ENCODE measurements at regions not wholly inside any gene's neighbourhood (a gene's known extent, or its start where the extent isn't known, plus 50 kb on each side); places are given as distances from the start of the nearest gene placed in this dataset.

- in situ Hi-C loops (cut with HindIII; ENCODE audit: extremely low pct_ligation_motif_present, low pct_unique_long_range_greater_than_20kb) (no loop called here), intact Hi-C loops (cut with micrococcal nuclease; ENCODE audit: unreplicated experiment) (no loop called here)
- WGBS (ENCODE audit: low lambda C conversion rate): 67% methylated on average over 14 of the region's 14 CpGs
- H3K27me3 ChIP-seq (ENCODE audit: control insufficient read depth in 1 of 2, insufficient read depth in 2 of 2, low read length in 2 of 2): peaks cover 0 to 1% of the 10 kb centered on the region in 2 experiments; a peak in 1 of 5 replicates
- DNase-seq (ENCODE audit: low spot score) (no peak), FAIRE-seq (no peak), ATAC-seq (no peak)
- no peak overlapping the region for H3K9ac ChIP-seq (ENCODE audit: insufficient read depth, low read depth, low read length)
- no peak overlapping the region for H3K4me2 ChIP-seq (ENCODE audit: low read depth, low read length)
- CTCF ChIA-PET (ENCODE audit: low intra/inter-chr PET ratio, low total read pairs): no interaction called here
- H3K27ac ChIP-seq (ENCODE audit: extremely low read length, insufficient read depth, low read length): no peak overlapping the region
- no peaks in the 10 kb centered on the region for H4K20me1 ChIP-seq (ENCODE audit: insufficient read depth, low read length)
- H3K4me1 ChIP-seq (ENCODE audit: insufficient read depth, low read length): no peaks in the 10 kb centered on the region
- H3K9me3 ChIP-seq (ENCODE audit: low read length): no peaks in the 10 kb centered on the region
- H3K4me3 ChIP-seq (replicated peaks in 1 of 3; ENCODE audit: insufficient read depth in 1 of 3, low read depth in 2 of 3, low read length in 3 of 3): no peak overlapping the region
- no peaks in the 10 kb centered on the region for H3K79me2 ChIP-seq (ENCODE audit: insufficient read depth, low read length)
- POLR2A ChIA-PET: no interaction called here
- BruUV-seq (replicated peaks): no TSS peak
- no peak overlapping the region for H2AFZ ChIP-seq (ENCODE audit: low read length)
- H3K36me3 ChIP-seq (replicated peaks in 1 of 2; ENCODE audit: control insufficient read depth in 1 of 2, insufficient read depth in 2 of 2, low read length in 2 of 2): no peaks in the 10 kb centered on the region
- TF ChIP-seq SAFB2 (CRISPR knock-in tag; IDR thresholded peaks at IDR 0.05; ENCODE audit: borderline replicate concordance, low read depth) (no peak), CHD2 (IDR thresholded peaks at IDR 0.05; ENCODE audit: low read depth, low read length) (no peak), HNF1A (IDR thresholded peaks at IDR 0.05; ENCODE audit: low read depth) (no peak), HNF1A (CRISPR knock-in tag; IDR thresholded peaks at IDR 0.05; ENCODE audit: borderline replicate concordance) (no peak), GABPB1 (CRISPR knock-in tag; IDR thresholded peaks at IDR 0.05) (no peak), XRCC5 (optimal IDR thresholded peaks at IDR 0.05; ENCODE audit: low read length) (no peak), ZBTB25 (CRISPR knock-in tag; IDR thresholded peaks at IDR 0.05) (no peak), ZNF644 (CRISPR knock-in tag; IDR thresholded peaks at IDR 0.05; ENCODE audit: low read depth) (no peak), ZFP41 (CRISPR knock-in tag; IDR thresholded peaks at IDR 0.05; ENCODE audit: borderline replicate concordance) (no peak)
- TF ChIP-seq, protein P1, sequence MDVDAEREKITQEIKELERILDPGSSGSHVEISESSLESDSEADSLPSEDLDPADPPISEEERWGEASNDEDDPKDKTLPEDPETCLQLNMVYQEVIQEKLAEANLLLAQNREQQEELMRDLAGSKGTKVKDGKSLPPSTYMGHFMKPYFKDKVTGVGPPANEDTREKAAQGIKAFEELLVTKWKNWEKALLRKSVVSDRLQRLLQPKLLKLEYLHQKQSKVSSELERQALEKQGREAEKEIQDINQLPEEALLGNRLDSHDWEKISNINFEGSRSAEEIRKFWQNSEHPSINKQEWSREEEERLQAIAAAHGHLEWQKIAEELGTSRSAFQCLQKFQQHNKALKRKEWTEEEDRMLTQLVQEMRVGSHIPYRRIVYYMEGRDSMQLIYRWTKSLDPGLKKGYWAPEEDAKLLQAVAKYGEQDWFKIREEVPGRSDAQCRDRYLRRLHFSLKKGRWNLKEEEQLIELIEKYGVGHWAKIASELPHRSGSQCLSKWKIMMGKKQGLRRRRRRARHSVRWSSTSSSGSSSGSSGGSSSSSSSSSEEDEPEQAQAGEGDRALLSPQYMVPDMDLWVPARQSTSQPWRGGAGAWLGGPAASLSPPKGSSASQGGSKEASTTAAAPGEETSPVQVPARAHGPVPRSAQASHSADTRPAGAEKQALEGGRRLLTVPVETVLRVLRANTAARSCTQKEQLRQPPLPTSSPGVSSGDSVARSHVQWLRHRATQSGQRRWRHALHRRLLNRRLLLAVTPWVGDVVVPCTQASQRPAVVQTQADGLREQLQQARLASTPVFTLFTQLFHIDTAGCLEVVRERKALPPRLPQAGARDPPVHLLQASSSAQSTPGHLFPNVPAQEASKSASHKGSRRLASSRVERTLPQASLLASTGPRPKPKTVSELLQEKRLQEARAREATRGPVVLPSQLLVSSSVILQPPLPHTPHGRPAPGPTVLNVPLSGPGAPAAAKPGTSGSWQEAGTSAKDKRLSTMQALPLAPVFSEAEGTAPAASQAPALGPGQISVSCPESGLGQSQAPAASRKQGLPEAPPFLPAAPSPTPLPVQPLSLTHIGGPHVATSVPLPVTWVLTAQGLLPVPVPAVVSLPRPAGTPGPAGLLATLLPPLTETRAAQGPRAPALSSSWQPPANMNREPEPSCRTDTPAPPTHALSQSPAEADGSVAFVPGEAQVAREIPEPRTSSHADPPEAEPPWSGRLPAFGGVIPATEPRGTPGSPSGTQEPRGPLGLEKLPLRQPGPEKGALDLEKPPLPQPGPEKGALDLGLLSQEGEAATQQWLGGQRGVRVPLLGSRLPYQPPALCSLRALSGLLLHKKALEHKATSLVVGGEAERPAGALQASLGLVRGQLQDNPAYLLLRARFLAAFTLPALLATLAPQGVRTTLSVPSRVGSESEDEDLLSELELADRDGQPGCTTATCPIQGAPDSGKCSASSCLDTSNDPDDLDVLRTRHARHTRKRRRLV (CRISPR knock-in tag; IDR thresholded peaks at IDR 0.05): no peak
- TF ChIP-seq, protein P2, sequence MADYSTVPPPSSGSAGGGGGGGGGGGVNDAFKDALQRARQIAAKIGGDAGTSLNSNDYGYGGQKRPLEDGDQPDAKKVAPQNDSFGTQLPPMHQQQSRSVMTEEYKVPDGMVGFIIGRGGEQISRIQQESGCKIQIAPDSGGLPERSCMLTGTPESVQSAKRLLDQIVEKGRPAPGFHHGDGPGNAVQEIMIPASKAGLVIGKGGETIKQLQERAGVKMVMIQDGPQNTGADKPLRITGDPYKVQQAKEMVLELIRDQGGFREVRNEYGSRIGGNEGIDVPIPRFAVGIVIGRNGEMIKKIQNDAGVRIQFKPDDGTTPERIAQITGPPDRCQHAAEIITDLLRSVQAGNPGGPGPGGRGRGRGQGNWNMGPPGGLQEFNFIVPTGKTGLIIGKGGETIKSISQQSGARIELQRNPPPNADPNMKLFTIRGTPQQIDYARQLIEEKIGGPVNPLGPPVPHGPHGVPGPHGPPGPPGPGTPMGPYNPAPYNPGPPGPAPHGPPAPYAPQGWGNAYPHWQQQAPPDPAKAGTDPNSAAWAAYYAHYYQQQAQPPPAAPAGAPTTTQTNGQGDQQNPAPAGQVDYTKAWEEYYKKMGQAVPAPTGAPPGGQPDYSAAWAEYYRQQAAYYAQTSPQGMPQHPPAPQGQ (CRISPR knock-in tag; IDR thresholded peaks at IDR 0.05; ENCODE audit: borderline replicate concordance): no peak
Measured at GRCh38 chr10:123450956-123451605, 215.1 kb upstream of the GPR26 start.

All from HepG2 (cell line).